ENCODE measurements at regions not wholly inside any gene's neighbourhood (a gene's known extent, or its start where the extent isn't known, plus 50 kb on each side); places are given as distances from the start of the nearest gene placed in this dataset.

- peak in 1 of 2 donors; percentile 3 for DNase-seq (ENCODE audit: low read depth in 2 of 2)
- Histone ChIP-seq H3K4me1 (ENCODE audit: control insufficient read depth, extremely low read depth, insufficient read depth, low read length) (no peaks in the 10 kb centered on the region), H4K20me1 (ENCODE audit: control insufficient read depth, extremely low read depth, insufficient read depth, low read length) (no peaks in the 10 kb centered on the region), H3K27ac (ENCODE audit: insufficient read depth, low read length) (no peak overlapping the region), H3K79me2 (ENCODE audit: control insufficient read depth, insufficient read depth, low read length) (no peaks in the 10 kb centered on the region), H3K9me3 (ENCODE audit: control insufficient read depth, insufficient read depth, low read depth, low read length) (no peaks in the 10 kb centered on the region), H2AFZ (ENCODE audit: low read length) (no peak overlapping the region), H3K36me3 (ENCODE audit: control insufficient read depth, insufficient read depth, low read length) (no peaks in the 10 kb centered on the region), H3K27me3 (ENCODE audit: control insufficient read depth, insufficient read depth, low read length) (no peaks in the 10 kb centered on the region), H3K4me3 (replicated peaks in 1 of 4; ENCODE audit: control extremely low read depth in 1 of 4, insufficient read depth in 1 of 4, low read depth in 3 of 4, low read length in 4 of 4) (no peak overlapping the region), H3K9ac (ENCODE audit: insufficient read depth, low read length) (no peak overlapping the region), H3K4me2 (ENCODE audit: extremely low read depth, insufficient read depth, low read length) (no peak overlapping the region)
- TF ChIP-seq EZH2 (IDR thresholded peaks at IDR 0.05; ENCODE audit: low read length, missing control alignments) (no peak), CTCF (conservative IDR thresholded peaks at IDR 0.05 in 1 of 2, IDR thresholded peaks at IDR 0.05 in 1 of 2; ENCODE audit: low read depth in 1 of 2, low read length in 2 of 2) (no peak)
Observed at GRCh38 chr3:96236522-96236921, 577.9 kb upstream of the EPHA6 start.

GRCh38 chr3:96259299-96259698 is 555.1 kb upstream of the EPHA6 start:
- H4K20me1 ChIP-seq (ENCODE audit: control insufficient read depth, extremely low read depth, insufficient read depth, low read length): no peaks in the 10 kb centered on the region
- H3K9ac ChIP-seq (ENCODE audit: insufficient read depth, low read length): no peak overlapping the region
- no peaks in the 10 kb centered on the region for H3K4me1 ChIP-seq (ENCODE audit: control insufficient read depth, extremely low read depth, insufficient read depth, low read length)
- no peak overlapping the region for H2AFZ ChIP-seq (ENCODE audit: low read length)
- no peaks in the 10 kb centered on the region for H3K27me3 ChIP-seq (ENCODE audit: control insufficient read depth, insufficient read depth, low read length)
- no peaks in the 10 kb centered on the region for H3K9me3 ChIP-seq (ENCODE audit: control insufficient read depth, insufficient read depth, low read depth, low read length)
- H3K4me2 ChIP-seq (ENCODE audit: extremely low read depth, insufficient read depth, low read length): no peak overlapping the region
- no peak overlapping the region for H3K27ac ChIP-seq (ENCODE audit: insufficient read depth, low read length)
- no peaks in the 10 kb centered on the region for H3K36me3 ChIP-seq (ENCODE audit: control insufficient read depth, insufficient read depth, low read length)
- no peak overlapping the region for H3K4me3 ChIP-seq (replicated peaks in 1 of 4; ENCODE audit: control extremely low read depth in 1 of 4, insufficient read depth in 1 of 4, low read depth in 3 of 4, low read length in 4 of 4)
- no peak for DNase-seq (ENCODE audit: low read depth in 2 of 2)
- TF ChIP-seq CTCF (conservative IDR thresholded peaks at IDR 0.05 in 1 of 2, IDR thresholded peaks at IDR 0.05 in 1 of 2; ENCODE audit: low read depth in 1 of 2, low read length in 2 of 2): no peak
- no peak for TF ChIP-seq EZH2 (IDR thresholded peaks at IDR 0.05; ENCODE audit: low read length, missing control alignments)
- H3K79me2 ChIP-seq (ENCODE audit: control insufficient read depth, insufficient read depth, low read length): no peaks in the 10 kb centered on the region

GRCh38 chr3:96264701-96265100 is 549.7 kb upstream of the EPHA6 start:
- H3K4me3 ChIP-seq (replicated peaks in 1 of 4; ENCODE audit: control extremely low read depth in 1 of 4, insufficient read depth in 1 of 4, low read depth in 3 of 4, low read length in 4 of 4): no peak overlapping the region
- no peak overlapping the region for H3K9ac ChIP-seq (ENCODE audit: insufficient read depth, low read length)
- no peaks in the 10 kb centered on the region for H4K20me1 ChIP-seq (ENCODE audit: control insufficient read depth, extremely low read depth, insufficient read depth, low read length)
- H3K4me1 ChIP-seq (ENCODE audit: control insufficient read depth, extremely low read depth, insufficient read depth, low read length): no peaks in the 10 kb centered on the region
- no peak overlapping the region for H3K27ac ChIP-seq (ENCODE audit: insufficient read depth, low read length)
- DNase-seq (ENCODE audit: low read depth in 2 of 2): no peak
- no peak overlapping the region for H3K4me2 ChIP-seq (ENCODE audit: extremely low read depth, insufficient read depth, low read length)
- H3K9me3 ChIP-seq (ENCODE audit: control insufficient read depth, insufficient read depth, low read depth, low read length): no peaks in the 10 kb centered on the region
- no peaks in the 10 kb centered on the region for H3K36me3 ChIP-seq (ENCODE audit: control insufficient read depth, insufficient read depth, low read length)
- H3K79me2 ChIP-seq (ENCODE audit: control insufficient read depth, insufficient read depth, low read length): no peaks in the 10 kb centered on the region
- H2AFZ ChIP-seq (ENCODE audit: low read length): no peak overlapping the region
- no peaks in the 10 kb centered on the region for H3K27me3 ChIP-seq (ENCODE audit: control insufficient read depth, insufficient read depth, low read length)
- TF ChIP-seq EZH2 (IDR thresholded peaks at IDR 0.05; ENCODE audit: low read length, missing control alignments) (no peak), CTCF (conservative IDR thresholded peaks at IDR 0.05 in 1 of 2, IDR thresholded peaks at IDR 0.05 in 1 of 2; ENCODE audit: low read depth in 1 of 2, low read length in 2 of 2) (no peak)
